K562 (cell line): ENCODE measurements at regions not wholly inside any gene's neighbourhood (a gene's known extent, or its start where the extent isn't known, plus 50 kb on each side); places are given as distances from the start of the nearest gene placed in this dataset.

Experiments used
- BMI1 ChIP-seq: fragments of 150-350 bp; IDR thresholded peaks from 2 replicates; pipeline ENCODE4 v1.6.1; 2014; ENCODE audit warnings: low read length
- CREB3L1 ChIP-seq: fragments of 450-650 bp; IDR thresholded peaks from 2 replicates; pipeline ENCODE4 v1.6.1; 2014; ENCODE audit warnings: low read depth, mild to moderate bottlenecking, moderate library complexity, borderline replicate concordance
- CREM ChIP-seq: IDR thresholded peaks from 2 replicates; pipeline ENCODE4 v1.6.1; 2014; ENCODE audit warnings: antibody characterized with exemption, low read depth
- CXXC5 ChIP-seq: fragments of 250-450 bp; sonication (Bioruptor Pico); IDR thresholded peaks from 2 replicates; pipeline ENCODE4 v1.8.0; 2022; ENCODE audit warnings: inconsistent platforms, mild to moderate bottlenecking, moderate library complexity
- FOXJ2 ChIP-seq: fragments of 200-800 bp; sonication (Bioruptor generic); IDR thresholded peaks from 2 replicates; pipeline ENCODE4 v1.6.1; 2016; ENCODE audit warnings: missing genetic modification characterization, missing compliant biosample characterization
- FUS ChIP-seq: fragments of 200-400 bp; formaldehyde crosslinking; optimal IDR thresholded peaks from 2 replicates; pipeline ENCODE3; 2017; ENCODE audit warnings: low read depth, low read length
- HSF4 ChIP-seq: fragments of 250-450 bp; sonication (Bioruptor Pico); IDR thresholded peaks from 2 replicates; pipeline ENCODE4 v2.1.2; 2022; ENCODE audit warnings: mild to moderate bottlenecking, moderate library complexity, borderline replicate concordance
- KAT2B ChIP-seq: IDR thresholded peaks from one replicate; pipeline ENCODE4 v1.6.1; 2012; ENCODE audit warnings: low read depth, mild to moderate bottlenecking, control low read depth, inconsistent platforms, low read length, moderate library complexity
- NCOR1 ChIP-seq: fragments of 450-650 bp; IDR thresholded peaks from 2 replicates; pipeline ENCODE4 v1.6.1; 2016; ENCODE audit warnings: mild to moderate bottlenecking, moderate library complexity
- NFATC3 ChIP-seq: fragments of 450-650 bp; IDR thresholded peaks from 2 replicates; pipeline ENCODE4 v1.6.1; 2017; ENCODE audit warnings: mild to moderate bottlenecking
- NR2C2 ChIP-seq, 2 experiments: fragments of 200-800 bp in 1 of 2; sonication (Bioruptor generic) in 1 of 2; sonication (generic) in 1 of 2; formaldehyde crosslinking in 1 of 2; IDR thresholded peaks; 2 replicates each; pipeline versions ENCODE4 v1.6.1 to v1.8.0; 2016 to 2022; ENCODE audit warnings: mild to moderate bottlenecking in 1 of 2, missing compliant biosample characterization in 1 of 2, missing genetic modification characterization in 1 of 2, missing genetic modification reagents in 1 of 2
- PBX2 ChIP-seq, 2 experiments: IDR thresholded peaks in 1 of 2; conservative IDR thresholded peaks in 1 of 2; 2 replicates each; pipeline ENCODE4 v1.6.1; 2016; ENCODE audit warnings: low read depth in 2 of 2, mild to moderate bottlenecking in 1 of 2, missing compliant biosample characterization in 1 of 2, missing genetic modification characterization in 1 of 2, moderate library complexity in 1 of 2
- PTBP1 ChIP-seq: fragments of 200-400 bp; formaldehyde crosslinking; IDR thresholded peaks from 2 replicates; pipeline ENCODE4 v1.6.1; 2017; ENCODE audit warnings: low read depth, low read length
- RAD21 ChIP-seq, 2 experiments: fragments of 250-450 bp in 1 of 2; fragments of 450-650 bp in 1 of 2; sonication (Bioruptor Pico) in 1 of 2; formaldehyde crosslinking in 1 of 2; IDR thresholded peaks in 1 of 2; conservative IDR thresholded peaks in 1 of 2; 2 replicates each; pipeline versions ENCODE4 v1.4.0 to v1.8.0; 2020 to 2022; ENCODE audit warnings: mild to moderate bottlenecking in 2 of 2, moderate library complexity in 1 of 2
- SMARCB1 ChIP-seq: IDR thresholded peaks from 2 replicates; pipeline ENCODE4 v1.6.1; 2011; ENCODE audit warnings: improper control_type of control experiment, low read depth; ENCODE audit not compliant: insufficient read length
- SP1 ChIP-seq: sonication (generic); formaldehyde crosslinking; IDR thresholded peaks from 2 replicates; pipeline ENCODE4 v1.8.1; 2022; ENCODE audit warnings: mild to moderate bottlenecking, missing genetic modification reagents
- STAT5B ChIP-seq: fragments of 250-450 bp; sonication (Bioruptor Pico); IDR thresholded peaks from 2 replicates; pipeline ENCODE4 v1.8.0; 2021; ENCODE audit warnings: mild to moderate bottlenecking, inconsistent platforms
- USF1 ChIP-seq: sonication (generic); formaldehyde crosslinking; IDR thresholded peaks from 2 replicates; pipeline ENCODE4 v1.9.0; 2022; ENCODE audit warnings: mild to moderate bottlenecking, missing genetic modification reagents
- XRCC5 ChIP-seq: fragments of 200-400 bp; formaldehyde crosslinking; IDR thresholded peaks from 2 replicates; pipeline ENCODE4 v1.6.1; 2017; ENCODE audit warnings: low read depth, mild to moderate bottlenecking, low read length
- ZBTB1 ChIP-seq: sonication (generic); formaldehyde crosslinking; IDR thresholded peaks from 2 replicates; pipeline ENCODE4 v1.8.1; 2023; ENCODE audit warnings: missing genetic modification reagents, low read depth, mild to moderate bottlenecking, borderline replicate concordance
- ZNF324 ChIP-seq: fragments of 250-450 bp; sonication (Bioruptor Pico); IDR thresholded peaks from 2 replicates; pipeline ENCODE4 v1.4.0; 2020; ENCODE audit warnings: mild to moderate bottlenecking
- ZNF655 ChIP-seq: fragments of 250-450 bp; sonication (Bioruptor Pico); IDR thresholded peaks from 2 replicates; pipeline ENCODE4 v1.5.0; 2021
- ZNF699 ChIP-seq: fragments of 250-450 bp; sonication (Bioruptor Pico); IDR thresholded peaks from 2 replicates; pipeline ENCODE4 v1.8.0; 2021; ENCODE audit warnings: mild to moderate bottlenecking, moderate library complexity; ENCODE audit not compliant: insufficient replicate concordance

GRCh38 chr13:50123862-50124535, 108.8 kb downstream of the KCNRG start (continued):
- TF ChIP-seq SMARCB1 (no peak), USF1 (CRISPR knock-in tag) (peak; percentile 80), NCOR1 (peak; percentile 16; the same call in 1 of the 2 replicates), STAT5B (CRISPR knock-in tag) (no peak), KAT2B (no peak), PBX2 (CRISPR knock-in tag; IDR thresholded peaks at IDR 0.05; ENCODE audit: low read depth) (no peak), PBX2 (tag; conservative IDR thresholded peaks at IDR 0.05; ENCODE audit: low read depth) (no peak), BMI1 (no peak), PTBP1 (no peak), RAD21 (CRISPR knock-in tag; conservative IDR thresholded peaks at IDR 0.05 in 1 of 2, IDR thresholded peaks at IDR 0.05 in 1 of 2) (no peak), CXXC5 (CRISPR knock-in tag) (peak; percentile 84), NFATC3 (no peak), HSF4 (CRISPR knock-in tag) (no peak), FOXJ2 (no peak), XRCC5 (no peak), ZNF324 (CRISPR knock-in tag) (no peak), CREB3L1 (peak; percentile 48; the same call in 1 of the 2 replicates), SP1 (CRISPR knock-in tag) (peak; percentile 51), ZNF655 (CRISPR knock-in tag) (no peak), CREM (peak; percentile 94), ZBTB1 (CRISPR knock-in tag) (peak; percentile 90), NR2C2 (CRISPR knock-in tag; IDR thresholded peaks at IDR 0.05) (no peak), NR2C2 (tag; IDR thresholded peaks at IDR 0.05) (no peak), ZNF699 (CRISPR knock-in tag) (no peak), FUS (peak; percentile 36)
